ENCODE measurements at regions not wholly inside any gene's neighbourhood (a gene's known extent, or its start where the extent isn't known, plus 50 kb on each side); places are given as distances from the start of the nearest gene placed in this dataset.
A peak's percentile ranks its signal among the peaks of the same experiment; 100 is the strongest.

GRCh38 chr7:35356495-35356894, 102.6 kb upstream of the TBX20 start:
- intact Hi-C loops (cut with DNase I; ENCODE audit: low total_unique reads), result no loop called here
- no peak for TF ChIP-seq POLR2A (IDR thresholded peaks at IDR 0.05)
- TF ChIP-seq CTCF (IDR thresholded peaks at IDR 0.05), result no peak
- peak in 1 of 2 donors; percentile 9 for DNase-seq (ENCODE audit: low spot score in 2 of 2)
- 56 to 66% methylated on average over 4 of the region's 4 CpGs for WGBS, 2 donors
- no peak overlapping the region for H3K4me3 ChIP-seq (ENCODE audit: low read depth, poor library complexity, severe bottlenecking)

GRCh38 chr7:35355911-35356310, 102.0 kb upstream of the TBX20 start:
- TF ChIP-seq CTCF (IDR thresholded peaks at IDR 0.05), result no peak
- no peak for TF ChIP-seq POLR2A (IDR thresholded peaks at IDR 0.05)
- intact Hi-C loops (cut with DNase I; ENCODE audit: low total_unique reads), result no loop called here
- no peak overlapping the region for H3K4me3 ChIP-seq (ENCODE audit: low read depth, poor library complexity, severe bottlenecking)
- DNase-seq (ENCODE audit: low spot score in 2 of 2), result peak in 1 of 2 donors; percentile 7
- WGBS, 2 donors, result 48 to 66% methylated on average over 5 of the region's 5 CpGs

GRCh38 chr7:35355199-35355598, 101.3 kb upstream of the TBX20 start:
- peak in 1 of 2 donors; percentile 43 for DNase-seq (ENCODE audit: low spot score in 2 of 2)
- H3K4me3 ChIP-seq (ENCODE audit: low read depth, poor library complexity, severe bottlenecking), result no peak overlapping the region
- TF ChIP-seq CTCF (IDR thresholded peaks at IDR 0.05) (no peak), POLR2A (IDR thresholded peaks at IDR 0.05) (no peak)
- intact Hi-C loops (cut with DNase I; ENCODE audit: low total_unique reads), result no loop called here
- 56 to 77% methylated on average over 2 of the region's 2 CpGs for WGBS, 2 donors

- DNase-seq (ENCODE audit: low spot score in 2 of 2), result peak in 1 of 2 donors; percentile 66
- intact Hi-C loops (cut with DNase I; ENCODE audit: low total_unique reads), result no loop called here
- H3K4me3 ChIP-seq (ENCODE audit: low read depth, poor library complexity, severe bottlenecking), result no peak overlapping the region
- WGBS, 2 donors, result 55 to 59% methylated on average over 6 of the region's 6 CpGs
- TF ChIP-seq POLR2A (IDR thresholded peaks at IDR 0.05), result no peak
- no peak for TF ChIP-seq CTCF (IDR thresholded peaks at IDR 0.05)
Measured at GRCh38 chr7:35353481-35353880, 99.6 kb upstream of the TBX20 start.

GRCh38 chr7:35351466-35351865, 97.6 kb upstream of the TBX20 start:
- TF ChIP-seq CTCF (IDR thresholded peaks at IDR 0.05) (no peak), POLR2A (IDR thresholded peaks at IDR 0.05) (no peak)
- 91 to 96% methylated on average over 4 of the region's 4 CpGs for WGBS, 2 donors
- peak in 1 of 2 donors; percentile 72 for DNase-seq (ENCODE audit: low spot score in 2 of 2)
- H3K4me3 ChIP-seq (ENCODE audit: low read depth, poor library complexity, severe bottlenecking), result no peak overlapping the region
- intact Hi-C loops (cut with DNase I; ENCODE audit: low total_unique reads), result no loop called here
